ENCODE measurements at regions not wholly inside any gene's neighbourhood (a gene's known extent, or its start where the extent isn't known, plus 50 kb on each side); places are given as distances from the start of the nearest gene placed in this dataset.

DNA sequence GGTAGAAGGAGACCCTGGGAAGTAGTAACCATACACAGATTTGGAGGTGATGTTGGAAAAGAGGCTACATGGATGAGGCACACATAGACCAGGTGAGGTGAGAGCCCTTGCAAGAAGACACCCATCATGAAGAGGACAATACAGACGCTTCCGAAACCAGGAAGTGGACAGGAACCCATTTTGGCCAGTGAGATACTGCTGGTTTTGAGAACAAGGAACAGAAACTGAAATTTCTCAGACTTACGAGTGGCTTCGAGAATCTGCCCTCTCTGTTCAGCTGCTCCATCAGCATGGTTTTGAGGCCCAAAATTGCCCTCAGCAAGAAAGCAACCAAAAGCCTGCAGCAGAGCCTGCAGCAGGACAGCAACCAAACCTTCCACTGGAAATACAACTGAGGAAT, 479.1 kb upstream of the NRXN1 start:
- TF ChIP-seq, protein P1, sequence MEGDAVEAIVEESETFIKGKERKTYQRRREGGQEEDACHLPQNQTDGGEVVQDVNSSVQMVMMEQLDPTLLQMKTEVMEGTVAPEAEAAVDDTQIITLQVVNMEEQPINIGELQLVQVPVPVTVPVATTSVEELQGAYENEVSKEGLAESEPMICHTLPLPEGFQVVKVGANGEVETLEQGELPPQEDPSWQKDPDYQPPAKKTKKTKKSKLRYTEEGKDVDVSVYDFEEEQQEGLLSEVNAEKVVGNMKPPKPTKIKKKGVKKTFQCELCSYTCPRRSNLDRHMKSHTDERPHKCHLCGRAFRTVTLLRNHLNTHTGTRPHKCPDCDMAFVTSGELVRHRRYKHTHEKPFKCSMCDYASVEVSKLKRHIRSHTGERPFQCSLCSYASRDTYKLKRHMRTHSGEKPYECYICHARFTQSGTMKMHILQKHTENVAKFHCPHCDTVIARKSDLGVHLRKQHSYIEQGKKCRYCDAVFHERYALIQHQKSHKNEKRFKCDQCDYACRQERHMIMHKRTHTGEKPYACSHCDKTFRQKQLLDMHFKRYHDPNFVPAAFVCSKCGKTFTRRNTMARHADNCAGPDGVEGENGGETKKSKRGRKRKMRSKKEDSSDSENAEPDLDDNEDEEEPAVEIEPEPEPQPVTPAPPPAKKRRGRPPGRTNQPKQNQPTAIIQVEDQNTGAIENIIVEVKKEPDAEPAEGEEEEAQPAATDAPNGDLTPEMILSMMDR (IDR thresholded peaks at IDR 0.05): no peak
- no peak for TF ChIP-seq POLR2AphosphoS5 (IDR thresholded peaks at IDR 0.05)

Measured in suprapubic skin (tissue), 3 donors.